Mesendoderm (in vitro differentiated cells): ENCODE measurements at regions not wholly inside any gene's neighbourhood (a gene's known extent, or its start where the extent isn't known, plus 50 kb on each side); places are given as distances from the start of the nearest gene placed in this dataset.

ENCODE experiments used
- DNase-seq: peaks from one replicate; pipeline ENCODE4 v3.0.0; 2013
- H2AK5ac ChIP-seq: 2 replicates; pipeline ENCODE4 v1.6.1; 2013; ENCODE audit warnings: low read length, inconsistent platforms
- H2BK120ac ChIP-seq: 2 replicates; pipeline ENCODE4 v1.6.1; 2013; ENCODE audit warnings: low read depth, mild to moderate bottlenecking, low read length, moderate library complexity, mixed read lengths
- H2BK15ac ChIP-seq: replicated peaks from 2 replicates; pipeline ENCODE4 v1.6.1; 2013; ENCODE audit warnings: low read depth, mild to moderate bottlenecking, moderate library complexity
- H2BK5ac ChIP-seq: 2 replicates; pipeline ENCODE4 v1.6.1; 2013; ENCODE audit warnings: low read length, inconsistent platforms
- H3K18ac ChIP-seq: 2 replicates; pipeline ENCODE4 v1.6.1; 2013; ENCODE audit warnings: mild to moderate bottlenecking, low read length, mixed read lengths
- H3K23ac ChIP-seq: one replicate; pipeline ENCODE4 v1.6.1; 2013; ENCODE audit warnings: low read length
- H3K27ac ChIP-seq: 2 replicates; pipeline ENCODE4 v1.5.1; 2013; ENCODE audit warnings: low read depth, mild to moderate bottlenecking, inconsistent platforms, low read length, moderate library complexity
- H3K27me3 ChIP-seq: 2 replicates; pipeline ENCODE4 v1.6.1; 2013; ENCODE audit warnings: low read length, control low read depth, mild to moderate bottlenecking, inconsistent platforms; ENCODE audit not compliant: insufficient read depth, poor library complexity
- H3K36me3 ChIP-seq: 2 replicates; pipeline ENCODE4 v1.6.1; 2013; ENCODE audit warnings: low read length, inconsistent platforms; ENCODE audit not compliant: control insufficient read depth, insufficient read depth
- H3K4ac ChIP-seq: one replicate; pipeline ENCODE4 v1.6.1; 2013; ENCODE audit warnings: low read depth, mild to moderate bottlenecking, low read length, moderate library complexity
- H3K4me1 ChIP-seq: 2 replicates; pipeline ENCODE4 v1.6.1; 2013; ENCODE audit warnings: low read depth, low read length, inconsistent platforms; ENCODE audit not compliant: control insufficient read depth
- H3K4me2 ChIP-seq: 2 replicates; pipeline ENCODE4 v1.6.1; 2013; ENCODE audit warnings: low read length
- H3K4me3 ChIP-seq: 2 replicates; pipeline ENCODE4 v1.5.1; 2013; ENCODE audit warnings: mild to moderate bottlenecking, low read length
- H3K56ac ChIP-seq: one replicate; pipeline ENCODE4 v1.6.1; 2013; ENCODE audit warnings: low read length
- H3K79me1 ChIP-seq: 2 replicates; pipeline ENCODE4 v1.6.1; 2013; ENCODE audit warnings: low read length, inconsistent platforms
- H3K79me2 ChIP-seq: 2 replicates; pipeline ENCODE4 v1.6.1; 2013; ENCODE audit warnings: mild to moderate bottlenecking, low read length; ENCODE audit not compliant: control insufficient read depth, insufficient read depth
- H3K9ac ChIP-seq: 2 replicates; pipeline ENCODE4 v1.6.1; 2013; ENCODE audit warnings: low read length, inconsistent platforms
- H4K5ac ChIP-seq: one replicate; pipeline ENCODE4 v1.6.1; 2013; ENCODE audit warnings: low read length
- H4K8ac ChIP-seq: one replicate; pipeline ENCODE4 v1.6.1; 2013; ENCODE audit warnings: low read depth, mild to moderate bottlenecking, control low read depth, low read length, moderate library complexity
- WGBS: extraction: QIAGEN DNeasy Blood & Tissue Kit; methylation state at CpG from one replicate; pipeline ENCODE4 v1.1.7; 2013; ENCODE audit warnings: low lambda C conversion rate, missing lambda C conversion rate; ENCODE audit not compliant: insufficient coverage; ENCODE audit errors: extremely low coverage; 5-methylcytosine and 5-hydroxymethylcytosine counted together

DNA sequence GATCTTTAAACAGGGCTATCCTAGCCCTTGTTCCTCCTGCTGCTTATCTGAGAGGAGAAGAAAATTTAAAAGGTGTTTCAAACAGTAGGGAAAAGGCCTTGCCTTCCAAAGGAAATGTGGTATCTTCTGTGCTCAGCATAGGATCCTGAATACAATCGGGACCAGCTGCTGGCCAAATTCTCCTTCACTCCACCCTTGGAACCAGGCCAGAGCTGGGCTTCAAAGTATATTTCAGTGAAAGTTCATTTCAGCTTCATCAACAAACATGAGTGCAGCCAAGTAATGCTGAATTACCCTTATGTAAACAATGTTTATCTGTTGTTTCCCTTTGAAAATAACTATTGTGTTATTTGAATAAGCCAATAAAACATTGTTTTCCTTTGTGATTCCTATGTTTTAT lies 146.5 kb upstream of the MEOX2 start:
- DNase-seq = no peak
- Histone ChIP-seq H3K4me1 (no peaks in the 10 kb centered on the region), H4K5ac (no peak overlapping the region), H2AK5ac (no peak overlapping the region), H3K9ac (no peak overlapping the region), H3K4ac (no peak overlapping the region), H3K4me3 (no peak overlapping the region), H3K23ac (no peak overlapping the region), H3K27ac (no peak overlapping the region), H2BK120ac (no peak overlapping the region), H3K79me1 (no peaks in the 10 kb centered on the region), H3K36me3 (no peaks in the 10 kb centered on the region), H3K18ac (no peak overlapping the region), H3K4me2 (no peak overlapping the region), H3K79me2 (no peaks in the 10 kb centered on the region), H2BK5ac (no peak overlapping the region), H4K8ac (no peak overlapping the region), H3K56ac (no peak overlapping the region), H2BK15ac (no peak overlapping the region), H3K27me3 (no peaks in the 10 kb centered on the region)
- WGBS = no CpG with 5 or more reads among the region's 1 CpG

- Histone ChIP-seq H3K27ac (no peak overlapping the region), H2BK15ac (no peak overlapping the region), H3K23ac (no peak overlapping the region), H4K8ac (no peak overlapping the region), H3K4me2 (no peak overlapping the region), H3K4ac (no peak overlapping the region), H3K18ac (no peak overlapping the region), H2AK5ac (no peak overlapping the region), H3K56ac (no peak overlapping the region), H3K79me2 (no peaks in the 10 kb centered on the region), H3K79me1 (no peaks in the 10 kb centered on the region), H2BK120ac (no peak overlapping the region), H3K27me3 (no peaks in the 10 kb centered on the region), H3K36me3 (no peaks in the 10 kb centered on the region), H3K4me1 (no peaks in the 10 kb centered on the region), H3K9ac (no peak overlapping the region), H2BK5ac (no peak overlapping the region), H4K5ac (no peak overlapping the region), H3K4me3 (no peak overlapping the region)
- DNase-seq = no peak
- no CpG with 5 or more reads among the region's 3 CpGs for WGBS
Measured at GRCh38 chr7:15831606-15832005, 145.1 kb upstream of the MEOX2 start.

- no peak overlapping the region for H2BK15ac ChIP-seq
- no peaks in the 10 kb centered on the region for H3K79me1 ChIP-seq
- WGBS = no CpG with 5 or more reads among the region's 3 CpGs
- no peaks in the 10 kb centered on the region for H3K4me1 ChIP-seq
- H3K4ac ChIP-seq = no peak overlapping the region
- H2AK5ac ChIP-seq = no peak overlapping the region
- no peak overlapping the region for H3K18ac ChIP-seq
- no peak overlapping the region for H3K56ac ChIP-seq
- no peaks in the 10 kb centered on the region for H3K79me2 ChIP-seq
- no peak overlapping the region for H3K4me3 ChIP-seq
- H2BK120ac ChIP-seq = no peak overlapping the region
- no peak overlapping the region for H4K8ac ChIP-seq
- no peaks in the 10 kb centered on the region for H3K27me3 ChIP-seq
- H4K5ac ChIP-seq = no peak overlapping the region
- no peak overlapping the region for H3K4me2 ChIP-seq
- no peak overlapping the region for H3K9ac ChIP-seq
- no peak overlapping the region for H2BK5ac ChIP-seq
- no peak for DNase-seq
- no peaks in the 10 kb centered on the region for H3K36me3 ChIP-seq
- H3K27ac ChIP-seq = no peak overlapping the region
- no peak overlapping the region for H3K23ac ChIP-seq
Measured at GRCh38 chr7:15829691-15830090, 143.2 kb upstream of the MEOX2 start.

- Histone ChIP-seq H3K27me3 (no peaks in the 10 kb centered on the region), H3K4ac (no peak overlapping the region), H3K27ac (no peak overlapping the region), H4K8ac (no peak overlapping the region), H3K23ac (no peak overlapping the region), H3K36me3 (no peaks in the 10 kb centered on the region), H4K5ac (no peak overlapping the region), H3K79me2 (no peaks in the 10 kb centered on the region), H3K9ac (no peak overlapping the region), H2BK120ac (no peak overlapping the region), H2AK5ac (no peak overlapping the region), H3K4me2 (no peak overlapping the region), H2BK15ac (no peak overlapping the region), H3K79me1 (no peaks in the 10 kb centered on the region), H3K56ac (no peak overlapping the region), H2BK5ac (no peak overlapping the region), H3K4me1 (no peaks in the 10 kb centered on the region), H3K4me3 (no peak overlapping the region), H3K18ac (no peak overlapping the region)
- WGBS = no CpG with 5 or more reads among the region's 3 CpGs
- DNase-seq = no peak
Measured at GRCh38 chr7:15828881-15829280, 142.4 kb upstream of the MEOX2 start.

DNA sequence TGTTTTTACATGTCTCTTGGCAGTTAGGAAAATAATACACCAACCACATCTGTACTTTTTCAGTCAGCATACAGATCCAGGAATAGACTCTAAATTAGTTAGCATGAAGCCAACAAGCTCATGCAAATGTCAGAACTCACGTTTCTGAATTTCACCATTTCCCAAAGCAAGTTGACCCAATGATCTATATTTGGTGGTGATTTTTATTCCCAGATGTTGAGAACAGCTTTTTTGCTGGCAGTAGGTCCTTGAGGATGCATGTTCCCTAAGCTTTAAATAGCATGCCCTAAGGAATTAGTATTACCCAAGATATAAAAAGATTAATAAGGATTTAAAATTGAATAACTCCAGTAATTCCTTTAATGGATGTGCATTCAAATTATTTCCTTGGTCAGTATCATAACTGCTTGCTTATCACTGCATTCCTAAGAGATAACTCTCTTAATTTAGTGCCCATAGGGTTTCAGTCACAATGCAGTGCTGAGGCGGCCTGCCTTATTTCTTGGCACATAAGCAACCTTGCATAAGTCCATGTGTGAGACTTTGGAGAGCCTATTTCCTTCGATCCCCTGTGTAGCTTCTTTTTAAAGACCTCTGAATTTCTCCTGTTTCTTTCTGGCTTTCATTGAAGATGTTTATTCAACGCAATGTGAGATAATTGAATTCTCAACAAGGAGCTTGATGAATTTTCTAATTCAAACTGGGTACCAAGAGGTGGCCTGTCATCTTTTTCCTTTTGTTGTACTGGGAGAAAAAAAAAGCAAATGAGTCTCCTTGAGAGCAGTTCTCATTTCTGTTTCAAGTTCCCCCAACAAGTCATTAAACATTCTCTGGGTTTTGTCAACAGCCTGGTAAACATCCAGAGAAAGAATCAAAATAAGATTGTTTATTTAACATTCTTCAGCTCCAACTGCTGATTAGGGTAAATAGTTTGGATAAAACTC lies 135.3 kb upstream of the MEOX2 start:
- no peak overlapping the region for H3K9ac ChIP-seq
- H4K8ac ChIP-seq = no peak overlapping the region
- no peaks in the 10 kb centered on the region for H3K4me1 ChIP-seq
- no peak overlapping the region for H3K4ac ChIP-seq
- H2BK5ac ChIP-seq = no peak overlapping the region
- H4K5ac ChIP-seq = no peak overlapping the region
- H3K27me3 ChIP-seq = no peaks in the 10 kb centered on the region
- H3K56ac ChIP-seq = no peak overlapping the region
- no peak for DNase-seq
- H2AK5ac ChIP-seq = no peak overlapping the region
- no peak overlapping the region for H2BK15ac ChIP-seq
- no peaks in the 10 kb centered on the region for H3K36me3 ChIP-seq
- H3K4me3 ChIP-seq = no peak overlapping the region
- H2BK120ac ChIP-seq = no peak overlapping the region
- no peaks in the 10 kb centered on the region for H3K79me1 ChIP-seq
- H3K79me2 ChIP-seq = no peaks in the 10 kb centered on the region
- no peak overlapping the region for H3K4me2 ChIP-seq
- no peak overlapping the region for H3K18ac ChIP-seq
- no CpG with 5 or more reads among the region's 4 CpGs for WGBS
- no peak overlapping the region for H3K27ac ChIP-seq
- H3K23ac ChIP-seq = no peak overlapping the region

DNA sequence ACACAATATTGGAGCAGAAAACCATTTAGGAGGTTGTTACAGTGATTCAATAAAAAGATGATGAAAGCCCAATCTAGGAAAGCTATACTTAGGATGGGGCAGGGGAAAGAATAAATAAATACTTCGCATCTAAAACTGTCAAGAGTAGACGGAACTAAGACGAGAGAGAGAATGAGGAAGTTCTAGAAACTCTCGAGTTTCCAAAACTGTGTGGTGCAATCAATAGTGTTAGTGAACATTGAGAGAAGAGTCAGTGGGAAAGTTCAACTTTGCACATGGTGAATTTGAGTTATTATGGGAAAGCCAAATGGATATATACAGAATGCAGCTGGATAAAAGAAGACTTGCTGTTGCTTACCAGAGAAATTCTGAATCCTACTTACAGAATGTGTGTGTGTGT lies 133.8 kb upstream of the MEOX2 start:
- no peak overlapping the region for H2BK5ac ChIP-seq
- no peak overlapping the region for H3K9ac ChIP-seq
- H4K5ac ChIP-seq = no peak overlapping the region
- DNase-seq = no peak
- H3K4ac ChIP-seq = no peak overlapping the region
- no peaks in the 10 kb centered on the region for H3K79me2 ChIP-seq
- no peak overlapping the region for H2BK15ac ChIP-seq
- no peak overlapping the region for H4K8ac ChIP-seq
- no CpG with 5 or more reads among the region's 4 CpGs for WGBS
- H3K56ac ChIP-seq = no peak overlapping the region
- no peak overlapping the region for H3K4me3 ChIP-seq
- no peak overlapping the region for H3K27ac ChIP-seq
- no peak overlapping the region for H2AK5ac ChIP-seq
- no peaks in the 10 kb centered on the region for H3K27me3 ChIP-seq
- no peaks in the 10 kb centered on the region for H3K79me1 ChIP-seq
- H3K4me2 ChIP-seq = no peak overlapping the region
- H3K23ac ChIP-seq = no peak overlapping the region
- no peaks in the 10 kb centered on the region for H3K4me1 ChIP-seq
- H2BK120ac ChIP-seq = no peak overlapping the region
- H3K18ac ChIP-seq = no peak overlapping the region
- no peaks in the 10 kb centered on the region for H3K36me3 ChIP-seq
